ENCODE measurements at regions not wholly inside any gene's neighbourhood (a gene's known extent, or its start where the extent isn't known, plus 50 kb on each side); places are given as distances from the start of the nearest gene placed in this dataset.
"Not testable (repeated sequence)": the region's sequence is repeated elsewhere in the genome, so short reads cannot be mapped to it uniquely, and the experiment has no call there.

DNA sequence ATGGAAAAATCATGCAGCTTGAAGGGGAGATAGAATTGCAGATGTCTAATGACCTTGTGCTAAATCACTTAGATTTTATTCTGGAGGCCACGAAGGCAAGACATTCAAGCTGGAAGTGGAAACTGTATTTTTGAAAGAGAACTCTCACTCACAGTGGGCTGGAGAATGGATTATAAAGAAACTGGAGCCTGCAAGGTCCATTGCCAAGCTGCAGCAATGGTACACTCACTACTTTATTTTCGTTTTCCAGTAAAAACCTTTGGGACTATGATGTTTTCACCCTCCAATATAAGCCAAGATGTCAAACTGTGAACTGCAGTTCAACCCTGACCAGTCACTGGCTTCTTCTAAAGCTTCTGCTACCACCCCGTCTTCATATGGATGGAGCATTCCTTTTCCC lies 62.0 kb downstream of the SKIDA1 start:
- no peak for DNase-seq (ENCODE audit: low read depth in 2 of 2)

DNA sequence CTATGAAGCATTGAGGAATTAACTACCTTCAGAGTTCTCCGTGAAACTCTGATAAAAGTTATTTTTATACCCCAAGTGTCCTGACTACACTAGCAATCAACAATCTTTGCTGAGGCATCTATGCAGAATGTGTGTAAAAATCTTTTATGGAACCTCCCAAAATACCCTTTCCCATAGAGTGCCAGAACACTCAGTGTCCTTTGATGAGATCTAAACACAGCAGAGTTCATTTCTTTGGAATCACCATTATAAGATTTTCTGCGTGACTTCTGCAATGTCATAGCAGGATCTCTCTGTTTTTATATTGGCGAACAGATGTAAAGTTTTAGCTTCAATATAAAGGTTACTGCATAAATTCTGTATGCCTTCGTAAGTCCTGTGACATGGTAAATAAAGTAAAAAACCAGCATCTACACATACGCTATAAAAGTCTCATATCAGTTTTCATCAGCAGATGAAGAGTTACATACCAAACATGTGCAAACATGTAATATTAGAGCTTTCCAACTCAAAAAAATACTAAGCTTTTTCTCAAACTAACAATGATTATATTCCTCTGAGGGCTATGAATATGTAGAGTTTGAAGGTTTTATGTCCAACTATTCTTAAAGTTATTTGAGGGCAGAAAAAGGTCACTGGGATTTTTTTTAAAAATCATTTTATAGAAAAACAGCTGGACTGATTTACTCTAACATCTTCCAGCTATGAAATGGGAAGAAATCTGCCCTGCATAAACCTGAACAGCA lies 67.2 kb downstream of the SKIDA1 start:
- DNase-seq (ENCODE audit: low read depth in 2 of 2): no peak

DNA sequence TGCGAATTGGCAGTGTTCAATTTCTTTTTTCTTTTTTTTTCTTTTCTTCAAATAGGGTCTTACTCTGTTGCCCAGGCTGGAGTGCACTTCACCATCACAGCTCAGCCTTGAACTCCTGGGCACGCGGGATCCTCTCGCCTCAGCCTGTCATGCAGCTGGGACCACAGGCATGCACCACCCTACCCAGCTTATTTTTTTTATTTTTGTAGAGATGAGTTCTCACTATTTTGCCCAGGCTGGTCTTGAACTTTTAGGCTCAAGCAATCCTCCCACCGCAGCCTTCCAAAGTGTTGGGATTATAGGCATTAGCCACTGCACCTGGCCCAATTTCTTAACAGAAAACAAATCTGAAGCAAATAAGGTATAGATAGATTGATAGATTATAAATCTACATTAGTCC lies 69.3 kb downstream of the SKIDA1 start:
- DNase-seq (ENCODE audit: low read depth in 2 of 2): no peak

DNA sequence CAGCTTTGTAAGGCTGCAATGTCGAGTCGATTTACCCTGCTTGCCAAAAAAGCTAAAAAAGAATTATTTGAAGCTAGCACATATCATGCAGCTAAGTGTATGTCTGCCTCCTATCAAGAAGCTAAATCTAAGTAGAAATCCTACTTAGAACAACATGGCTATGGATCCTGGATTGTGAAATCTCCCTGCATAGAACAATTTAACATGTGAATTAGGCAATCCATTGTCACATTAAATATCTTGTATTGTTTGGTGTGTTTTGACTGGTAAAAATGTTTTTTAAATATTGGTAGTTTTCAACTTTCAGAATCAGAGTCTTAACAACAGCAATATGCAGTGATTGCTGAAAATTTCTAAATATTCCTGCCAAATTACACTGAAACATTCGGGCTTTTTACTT lies 73.3 kb downstream of the SKIDA1 start:
- DNase-seq (ENCODE audit: low read depth in 2 of 2): no peak

DNA sequence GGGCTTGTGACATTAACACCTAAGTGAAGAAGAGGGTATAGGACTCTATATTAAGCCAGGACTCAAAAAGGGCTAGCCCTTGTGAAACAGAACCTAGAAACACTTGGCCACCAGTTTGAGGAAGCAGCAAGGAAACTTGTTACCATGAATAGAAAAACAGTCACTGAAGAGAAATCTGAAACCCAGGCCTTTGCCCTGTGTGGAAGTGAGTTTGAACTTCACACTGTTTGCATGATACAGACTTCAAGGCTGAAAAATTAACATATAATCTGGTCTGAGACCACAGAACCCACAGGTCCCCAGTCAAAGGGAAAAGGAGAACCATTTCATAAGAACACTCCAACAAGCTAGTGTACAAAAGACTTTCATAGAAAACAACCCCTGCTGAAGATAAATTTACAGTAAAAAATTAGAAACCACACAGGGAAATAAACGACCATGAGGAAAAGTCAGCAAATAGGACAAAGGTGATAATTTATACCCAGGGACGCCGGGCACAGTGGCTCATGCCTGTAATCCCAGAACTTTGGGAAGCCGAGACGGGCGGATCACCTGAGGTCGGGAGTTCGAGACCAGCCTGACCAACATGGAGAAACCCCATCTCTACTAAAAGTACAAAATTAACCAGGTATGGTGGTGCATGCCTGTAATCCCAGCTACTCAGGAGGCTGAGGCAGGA lies 76.1 kb downstream of the SKIDA1 start:
- no peak for DNase-seq (ENCODE audit: low read depth in 2 of 2)

DNA sequence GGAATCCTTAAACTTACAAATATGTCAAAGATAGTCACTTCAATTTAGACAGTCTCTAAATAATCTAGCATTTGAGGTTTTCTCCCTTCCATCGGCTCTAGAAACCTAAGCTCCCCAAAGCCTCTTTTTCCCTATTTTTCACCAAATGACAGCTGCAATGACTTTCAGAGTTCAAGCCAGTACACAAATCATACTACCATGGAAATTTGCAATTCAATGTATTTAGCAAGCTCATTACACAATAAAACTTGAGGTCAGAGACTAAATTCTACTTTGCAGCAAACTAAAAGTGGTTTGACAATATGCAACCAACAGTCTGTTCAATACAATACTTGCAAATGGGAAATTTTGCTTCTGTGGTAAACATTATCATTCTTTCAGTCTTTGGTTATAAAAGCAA lies 80.3 kb downstream of the SKIDA1 start:
- no peak for DNase-seq (ENCODE audit: low read depth in 2 of 2)

DNA sequence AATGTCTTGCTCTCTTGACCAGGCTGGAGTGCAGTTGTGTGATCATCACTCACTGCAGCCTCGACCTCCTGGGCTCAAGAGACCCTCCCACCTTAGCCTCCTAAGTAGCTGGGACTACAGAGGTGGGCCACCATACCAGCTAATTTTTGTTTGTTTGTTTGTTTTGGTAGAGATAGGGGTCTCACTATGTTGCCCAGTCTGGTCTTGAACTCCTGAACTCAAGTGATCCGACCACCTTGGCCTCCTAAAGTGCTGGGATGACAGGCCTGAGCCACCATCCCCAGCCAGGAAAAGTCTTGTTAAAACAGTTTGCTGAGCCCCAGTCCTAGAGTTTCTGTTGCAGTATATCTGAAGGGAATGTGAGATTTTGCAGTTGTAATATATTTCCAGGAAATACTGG lies 83.9 kb downstream of the SKIDA1 start:
- DNase-seq (ENCODE audit: low read depth in 2 of 2): no peak

DNA sequence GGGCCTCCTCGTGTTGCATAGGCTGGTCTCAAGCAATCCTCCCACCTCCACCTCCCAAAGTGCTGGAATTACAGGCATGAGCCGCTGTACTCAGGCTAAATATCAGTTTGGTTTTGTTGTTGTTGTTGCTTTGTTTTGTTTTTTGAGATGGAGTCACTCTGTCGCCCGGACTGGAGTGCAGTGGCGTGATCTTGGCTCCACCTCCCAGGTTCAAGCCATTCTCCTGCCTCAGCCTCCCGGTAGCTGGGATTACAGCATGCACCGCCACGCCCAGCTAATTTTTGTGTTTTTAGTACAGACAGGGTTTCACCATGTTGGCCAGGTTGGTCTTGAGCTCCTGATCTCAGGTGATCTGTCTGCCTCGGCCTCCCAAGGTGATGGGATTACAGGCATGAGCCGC lies 86.6 kb downstream of the SKIDA1 start:
- not testable (repeated sequence) for DNase-seq (ENCODE audit: low read depth in 2 of 2)

DNA sequence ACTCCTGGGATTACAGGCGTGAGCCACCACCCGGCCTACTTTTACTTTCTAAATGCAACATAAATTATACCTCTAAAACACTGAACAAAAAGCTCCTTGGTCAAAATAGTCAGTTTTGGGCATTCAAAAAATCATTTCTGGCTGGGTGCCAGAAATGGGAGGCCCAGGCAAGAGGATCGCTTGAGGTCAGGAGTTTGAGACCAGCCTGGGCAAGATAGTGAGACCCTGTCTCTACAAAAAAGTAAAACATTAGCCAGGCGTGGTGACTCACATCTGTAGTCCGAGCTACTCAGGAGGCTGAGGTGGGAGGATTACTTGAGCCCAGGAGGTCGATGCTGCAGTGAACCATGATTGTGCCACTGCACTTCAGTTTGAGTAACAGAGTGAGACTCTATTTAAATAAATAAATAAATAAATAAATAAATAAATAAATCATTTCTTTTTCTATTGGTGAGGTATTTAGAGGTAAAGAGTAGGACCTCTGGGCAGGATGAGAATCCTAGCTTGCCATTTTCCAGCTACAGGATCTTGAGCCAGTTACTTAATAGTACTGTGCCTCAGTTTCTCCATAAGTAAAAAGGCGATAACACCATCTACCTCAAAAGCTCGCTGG lies 87.6 kb downstream of the SKIDA1 start:
- no peak for DNase-seq (ENCODE audit: low read depth in 2 of 2)

DNA sequence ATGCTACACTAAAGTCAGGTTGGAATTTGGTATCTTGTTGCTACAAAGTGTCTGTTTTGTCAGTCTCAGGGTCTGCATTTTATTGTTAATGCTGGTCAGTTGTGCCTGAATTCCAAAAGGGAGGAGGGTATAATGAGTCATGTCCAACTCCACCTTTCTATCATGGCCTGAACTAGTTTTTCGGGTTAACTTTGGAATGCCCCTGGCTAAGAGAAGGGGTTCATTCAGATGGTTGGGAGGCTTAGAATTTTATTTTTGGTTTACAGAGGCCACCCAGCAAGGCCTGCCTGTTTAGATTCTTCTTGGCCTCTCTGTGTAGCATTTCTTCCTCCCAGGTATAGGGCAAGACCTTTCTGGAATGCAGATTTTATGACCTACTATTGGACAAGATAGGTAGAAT lies 93.2 kb downstream of the SKIDA1 start:
- no peak for DNase-seq (ENCODE audit: low read depth in 2 of 2)

DNA sequence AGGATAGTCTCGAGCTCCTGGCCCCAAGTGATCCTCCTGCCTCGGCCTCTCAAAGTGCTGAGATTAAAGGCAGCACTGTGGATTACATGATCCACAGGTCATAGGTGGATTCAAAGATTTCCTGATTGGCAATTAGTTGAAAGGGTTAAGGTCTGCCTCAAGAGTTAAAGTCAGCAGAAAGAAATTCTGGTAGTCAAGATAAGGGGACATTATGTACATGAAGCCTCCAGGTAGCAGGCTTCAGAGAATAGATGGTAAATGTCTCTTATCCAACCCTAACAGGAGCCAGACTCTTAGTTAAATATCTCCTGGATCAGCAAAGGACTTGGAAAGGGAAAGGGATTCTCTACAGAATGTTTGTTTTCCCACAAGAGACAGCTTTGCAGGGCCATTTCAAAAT lies 93.7 kb downstream of the SKIDA1 start:
- DNase-seq (ENCODE audit: low read depth in 2 of 2): no peak

DNA sequence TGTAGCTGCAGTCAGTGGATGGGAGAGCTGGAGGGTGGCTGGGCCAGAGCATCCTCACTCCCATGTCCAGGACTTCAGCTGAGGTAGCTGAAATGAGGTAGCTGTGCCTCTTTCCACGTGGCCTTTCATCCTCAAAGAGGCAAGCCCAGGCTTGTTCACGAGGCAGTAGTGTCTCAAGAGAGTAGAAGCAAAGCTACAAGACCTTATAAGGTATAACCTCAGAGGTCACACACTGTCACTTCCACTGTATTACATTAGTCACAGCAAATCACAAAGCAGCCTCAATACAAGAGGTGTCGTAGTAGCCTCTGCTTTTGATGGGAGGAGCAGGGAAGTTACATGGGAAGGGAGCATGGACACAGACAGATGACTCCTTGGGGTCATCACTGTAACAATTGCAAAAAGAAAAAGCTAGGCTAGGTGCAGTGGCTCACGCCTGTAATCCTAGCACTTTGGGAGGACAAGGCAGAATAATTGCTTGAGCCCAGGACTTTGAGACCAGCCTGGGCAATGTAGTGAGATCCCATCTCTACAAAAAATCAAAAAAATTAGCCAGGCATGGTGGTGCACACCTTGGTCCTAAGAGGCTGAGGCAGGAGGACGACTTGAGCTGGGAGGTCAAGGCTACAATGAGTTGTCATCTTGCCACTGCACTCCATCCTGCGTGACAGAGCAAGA lies 97.5 kb downstream of the SKIDA1 start:
- no peak for DNase-seq (ENCODE audit: low read depth in 2 of 2)

DNA sequence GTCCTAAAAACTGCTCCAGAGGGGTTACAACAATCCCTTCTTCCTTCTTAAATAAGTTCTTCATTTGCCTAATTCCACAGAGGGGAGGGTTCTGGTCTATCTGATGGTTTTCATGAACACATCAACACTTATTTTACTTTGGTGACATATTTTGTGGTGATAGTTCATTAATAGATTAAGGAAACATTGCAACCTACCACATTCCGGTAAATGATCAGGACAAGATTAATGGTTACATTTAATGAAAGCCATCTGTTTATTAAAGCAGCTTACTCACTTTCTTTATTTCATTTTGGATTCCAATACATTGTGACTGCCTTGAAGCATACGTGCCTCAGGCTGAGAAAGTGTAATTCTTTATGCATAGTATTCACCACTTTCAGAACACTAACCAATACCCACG lies 101.0 kb downstream of the SKIDA1 start:
- no peak for DNase-seq (ENCODE audit: low read depth in 2 of 2)

DNA sequence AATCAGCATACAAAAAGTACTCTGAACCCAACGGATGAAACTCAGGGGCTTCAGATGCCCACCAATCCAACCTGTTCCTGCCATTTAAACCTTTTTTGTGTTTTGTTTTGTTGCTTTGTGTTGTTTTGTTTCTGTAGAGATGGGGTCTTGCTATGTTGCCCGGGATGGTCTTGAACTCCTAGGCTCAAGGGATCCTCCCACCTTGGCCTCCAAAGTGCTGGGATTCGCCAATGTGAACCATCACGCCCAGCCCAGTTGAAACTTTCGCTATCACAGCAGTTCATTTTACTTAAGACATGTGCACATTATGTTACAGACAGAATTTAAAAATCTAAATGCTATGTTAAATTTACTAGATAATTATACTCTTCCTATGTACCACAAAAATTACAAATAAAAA lies 101.6 kb downstream of the SKIDA1 start:
- DNase-seq (ENCODE audit: low read depth in 2 of 2): no peak

DNA sequence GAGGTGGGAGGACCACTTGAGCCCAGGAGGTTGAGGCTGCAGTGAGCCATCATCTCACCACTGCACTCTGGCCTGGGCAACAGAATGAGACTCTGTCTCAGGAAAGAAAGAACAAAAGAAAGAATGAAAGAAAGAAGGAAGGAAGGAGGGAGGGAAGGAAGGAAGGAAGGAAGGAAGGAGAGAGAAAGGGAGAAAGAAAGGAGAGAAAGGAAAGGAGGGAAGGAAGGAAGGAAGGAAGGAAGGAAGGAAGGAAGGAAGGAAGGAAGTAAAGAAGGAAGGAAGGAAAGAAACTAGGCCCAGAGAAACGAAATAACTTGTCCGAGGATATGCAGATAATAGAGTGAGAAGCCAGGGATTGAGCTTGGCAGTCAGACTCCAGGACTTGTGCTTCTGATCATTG lies 102.1 kb downstream of the SKIDA1 start:
- no peak for DNase-seq (ENCODE audit: low read depth in 2 of 2)

DNA sequence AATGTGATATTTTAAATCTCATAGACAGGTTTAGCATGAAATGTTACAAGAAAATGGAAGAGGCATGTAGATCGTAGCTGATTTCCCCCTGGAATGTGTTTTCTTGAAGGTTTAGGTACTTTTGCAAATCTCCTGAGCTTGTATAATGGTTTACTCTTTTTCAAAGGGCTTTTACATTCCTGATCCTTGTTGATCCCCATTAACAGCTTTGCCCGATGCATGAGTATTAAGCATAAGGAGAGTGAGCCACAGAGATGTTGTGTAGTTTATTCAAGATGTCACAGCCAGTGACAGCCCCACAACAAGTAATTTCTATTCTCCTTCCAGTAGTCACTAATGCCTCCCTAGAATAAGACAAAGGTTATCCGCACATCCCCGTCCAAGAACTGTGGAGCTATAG lies 103.7 kb downstream of the SKIDA1 start:
- DNase-seq (ENCODE audit: low read depth in 2 of 2): no peak

DNA sequence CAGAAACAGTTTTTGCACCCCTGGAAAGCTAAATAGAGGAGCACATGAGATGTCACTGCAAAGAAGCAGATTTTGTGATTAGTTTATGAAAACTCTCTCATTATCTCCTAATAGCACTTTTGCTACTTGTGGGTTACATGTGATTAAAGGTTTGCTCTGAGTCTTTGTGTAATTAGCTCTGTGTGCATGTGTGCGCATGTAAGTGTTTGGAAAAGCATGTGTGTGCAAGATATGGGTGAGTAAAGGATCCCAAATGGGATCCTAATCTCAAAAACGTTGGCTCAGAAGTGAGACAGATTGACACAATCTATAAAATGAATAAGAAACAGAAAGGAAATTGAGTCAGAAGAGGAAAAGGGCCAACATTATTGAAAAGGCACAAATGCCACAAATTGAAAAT lies 104.5 kb downstream of the SKIDA1 start:
- no peak for DNase-seq (ENCODE audit: low read depth in 2 of 2)

DNA sequence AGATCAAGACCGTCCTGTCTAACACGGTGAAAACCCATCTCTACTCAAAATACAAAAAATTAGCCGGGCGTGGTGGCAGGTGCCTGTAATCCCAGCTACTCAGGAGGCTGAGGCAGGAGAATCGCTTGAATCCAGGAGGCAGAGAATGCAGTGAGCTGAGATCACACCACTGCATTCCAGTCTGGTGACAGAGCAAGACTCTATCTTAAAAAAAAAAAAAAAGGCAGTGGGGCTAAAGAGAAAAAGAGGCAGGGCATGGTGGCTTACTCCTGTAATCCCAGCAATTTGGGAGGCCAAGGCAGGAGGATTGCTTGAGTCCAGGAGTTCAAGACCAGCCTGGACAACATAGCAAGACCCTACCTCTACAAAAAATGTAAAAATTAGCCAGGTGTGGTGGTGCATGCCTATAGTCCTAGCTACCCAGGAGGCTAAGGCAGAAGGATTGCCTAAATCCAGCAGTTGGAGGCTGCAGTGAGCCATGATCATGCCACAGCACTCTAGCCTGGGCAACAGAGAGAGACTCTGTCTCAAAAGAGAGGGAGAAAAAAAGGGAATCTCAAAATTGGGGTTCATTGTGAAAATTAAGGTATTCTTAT lies 106.4 kb downstream of the SKIDA1 start:
- DNase-seq (ENCODE audit: low read depth in 2 of 2): not testable (repeated sequence)

DNA sequence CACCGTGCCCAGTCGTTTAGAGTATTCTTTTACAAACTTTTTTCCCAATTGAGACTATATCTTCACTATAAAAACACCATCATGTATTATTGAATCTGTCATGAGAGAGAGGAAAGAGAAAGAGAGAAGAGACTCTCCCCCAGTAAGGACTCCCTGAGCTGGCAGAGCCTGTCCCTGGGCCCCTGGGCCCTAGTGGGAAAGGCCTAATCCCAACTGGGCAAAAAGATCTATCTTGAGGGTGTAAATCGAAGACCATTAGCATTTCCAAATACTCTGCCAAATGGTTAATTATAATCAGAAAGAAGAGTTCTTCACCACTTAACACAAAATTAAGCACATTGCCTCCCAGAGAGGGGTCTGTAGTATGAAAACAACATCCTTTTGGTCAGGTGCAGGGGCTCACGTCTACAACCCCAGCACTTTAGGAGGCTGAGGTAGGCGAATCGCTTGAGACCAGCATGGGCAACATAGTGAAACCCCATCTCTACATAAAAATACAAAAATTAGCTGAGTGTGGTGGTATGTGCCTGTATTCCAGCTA lies 108.2 kb downstream of the SKIDA1 start:
- DNase-seq (ENCODE audit: low read depth in 2 of 2): no peak

DNA sequence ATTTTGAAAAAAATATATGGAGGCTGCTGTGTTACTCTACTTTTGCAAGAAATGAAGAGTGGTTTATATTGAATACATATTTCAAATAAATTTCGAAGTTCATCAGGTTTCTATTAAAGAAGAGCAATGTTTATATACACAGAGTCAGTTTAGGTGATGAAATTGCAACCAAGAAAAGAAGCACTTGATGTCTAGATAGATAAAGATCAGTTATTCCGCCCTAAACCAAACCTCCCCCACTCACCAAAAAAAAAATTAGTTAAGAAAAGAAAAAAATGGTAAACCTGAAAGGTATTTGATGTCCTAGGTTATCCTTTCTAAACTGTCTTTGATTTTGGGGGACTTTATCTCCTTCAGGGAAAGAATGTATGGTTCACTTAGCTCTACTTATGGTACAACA lies 111.8 kb downstream of the SKIDA1 start:
- no peak for DNase-seq (ENCODE audit: low read depth in 2 of 2)

DNA sequence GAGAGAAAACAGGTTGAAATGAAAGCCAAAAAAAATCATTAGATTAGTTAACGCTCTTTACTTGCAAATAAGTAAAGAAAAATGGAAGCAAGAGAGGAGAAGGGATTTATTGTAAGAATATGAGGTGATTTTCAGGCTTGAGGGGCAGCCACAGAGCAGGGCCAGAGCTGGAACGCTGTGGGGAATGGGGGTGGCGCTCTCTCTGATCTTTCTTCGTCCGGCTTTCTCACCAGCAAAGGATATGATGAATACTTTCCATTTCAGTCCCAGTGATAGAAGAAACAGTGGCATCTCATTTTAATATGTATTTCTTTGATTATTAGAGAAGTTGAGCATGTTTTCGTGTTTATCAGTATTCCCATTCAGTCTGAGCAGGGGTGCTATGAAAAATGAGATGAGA lies 112.2 kb downstream of the SKIDA1 start:
- no peak for DNase-seq (ENCODE audit: low read depth in 2 of 2)

DNA sequence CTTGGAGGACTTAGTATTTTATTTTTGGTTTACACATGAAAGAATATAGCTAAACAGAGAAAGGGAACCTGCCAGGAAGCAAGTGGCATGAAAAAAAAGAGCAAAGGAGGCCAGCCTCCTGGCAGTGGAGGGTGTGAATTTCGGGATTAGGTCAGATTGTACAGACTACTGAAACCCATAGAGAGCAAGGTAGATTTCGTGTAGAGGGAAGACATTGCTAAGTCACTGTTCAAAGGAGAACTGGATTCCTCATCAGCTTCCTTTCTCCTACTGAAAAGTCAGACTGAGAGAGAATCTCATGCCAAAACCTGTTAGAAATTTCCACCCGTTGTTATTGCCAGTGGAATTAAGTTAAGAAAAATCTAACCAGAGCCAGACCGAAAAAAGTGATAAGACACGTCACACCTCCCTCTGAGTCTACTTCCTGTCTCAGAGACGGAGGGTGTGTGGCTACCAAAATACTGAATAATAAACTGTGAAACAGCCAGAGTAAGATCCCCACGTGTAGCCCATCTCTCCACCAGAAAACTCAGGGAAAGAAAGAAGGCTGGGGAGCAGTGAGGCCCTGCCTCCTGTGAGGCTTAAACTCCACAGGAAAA lies 118.8 kb downstream of the SKIDA1 start:
- no peak for DNase-seq (ENCODE audit: low read depth in 2 of 2)

Data from stimulated activated CD8-positive, alpha-beta memory T cell treated with anti-CD3 and anti-CD28 coated beads, Interleukin-15, amount 100 ng/mL, for 48 hours (primary cell).